ENCODE measurements at regions not wholly inside any gene's neighbourhood (a gene's known extent, or its start where the extent isn't known, plus 50 kb on each side); places are given as distances from the start of the nearest gene placed in this dataset.

- no peak overlapping the region for H3K9ac ChIP-seq (replicated peaks; ENCODE audit: extremely low read depth, insufficient read depth, low read length)
- TF ChIP-seq GATA2 (IDR thresholded peaks at IDR 0.05; ENCODE audit: insufficient read depth, insufficient read length, low read depth, low read length) (no peak), JUN (IDR thresholded peaks at IDR 0.05; ENCODE audit: borderline replicate concordance, insufficient read depth, insufficient read length, low read depth) (no peak), POLR2AphosphoS5 (IDR thresholded peaks at IDR 0.05; ENCODE audit: insufficient read depth, low read depth, low read length) (no peak), EZH2 (IDR thresholded peaks at IDR 0.05; ENCODE audit: borderline replicate concordance, low read depth, low read length, severe bottlenecking) (no peak), FOS (IDR thresholded peaks at IDR 0.05; ENCODE audit: borderline replicate concordance, insufficient read depth, low read length) (no peak), MYC (IDR thresholded peaks at IDR 0.05; ENCODE audit: low read depth, low read length) (no peak), POLR2A (IDR thresholded peaks at IDR 0.05; ENCODE audit: low read depth, low read length) (no peak)
- TF ChIP-seq, protein P1, sequence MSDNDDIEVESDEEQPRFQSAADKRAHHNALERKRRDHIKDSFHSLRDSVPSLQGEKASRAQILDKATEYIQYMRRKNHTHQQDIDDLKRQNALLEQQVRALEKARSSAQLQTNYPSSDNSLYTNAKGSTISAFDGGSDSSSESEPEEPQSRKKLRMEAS (IDR thresholded peaks at IDR 0.05; ENCODE audit: insufficient read depth, insufficient read length) = no peak
- TF ChIP-seq, protein P2, sequence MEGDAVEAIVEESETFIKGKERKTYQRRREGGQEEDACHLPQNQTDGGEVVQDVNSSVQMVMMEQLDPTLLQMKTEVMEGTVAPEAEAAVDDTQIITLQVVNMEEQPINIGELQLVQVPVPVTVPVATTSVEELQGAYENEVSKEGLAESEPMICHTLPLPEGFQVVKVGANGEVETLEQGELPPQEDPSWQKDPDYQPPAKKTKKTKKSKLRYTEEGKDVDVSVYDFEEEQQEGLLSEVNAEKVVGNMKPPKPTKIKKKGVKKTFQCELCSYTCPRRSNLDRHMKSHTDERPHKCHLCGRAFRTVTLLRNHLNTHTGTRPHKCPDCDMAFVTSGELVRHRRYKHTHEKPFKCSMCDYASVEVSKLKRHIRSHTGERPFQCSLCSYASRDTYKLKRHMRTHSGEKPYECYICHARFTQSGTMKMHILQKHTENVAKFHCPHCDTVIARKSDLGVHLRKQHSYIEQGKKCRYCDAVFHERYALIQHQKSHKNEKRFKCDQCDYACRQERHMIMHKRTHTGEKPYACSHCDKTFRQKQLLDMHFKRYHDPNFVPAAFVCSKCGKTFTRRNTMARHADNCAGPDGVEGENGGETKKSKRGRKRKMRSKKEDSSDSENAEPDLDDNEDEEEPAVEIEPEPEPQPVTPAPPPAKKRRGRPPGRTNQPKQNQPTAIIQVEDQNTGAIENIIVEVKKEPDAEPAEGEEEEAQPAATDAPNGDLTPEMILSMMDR (IDR thresholded peaks at IDR 0.05; ENCODE audit: extremely low read depth in 1 of 2, insufficient read depth in 1 of 2, low read depth in 1 of 2, low read length in 2 of 2) = no peak
Observed at GRCh38 chr11:81197396-81197795, 1536.3 kb downstream of the FAM181B start.

More at GRCh38 chr11:81197396-81197795, 1536.3 kb downstream of the FAM181B start:
- DNase-seq (ENCODE audit: low read depth, low spot score) (no peak), FAIRE-seq (no peak)
- Histone ChIP-seq H3K4me2 (ENCODE audit: insufficient read depth, low read length) (no peak overlapping the region), H3K9me3 (replicated peaks; ENCODE audit: control insufficient read depth, insufficient read depth, low read length) (peaks cover 2% of the 10 kb centered on the region), H3K36me3 (ENCODE audit: control insufficient read depth in 2 of 2, extremely low read depth in 1 of 2, insufficient read depth in 2 of 2, low read length in 2 of 2) (no peaks in the 10 kb centered on the region), H3K79me2 (ENCODE audit: control insufficient read depth, insufficient read depth, low read length) (no peaks in the 10 kb centered on the region), H2AFZ (ENCODE audit: low read depth, low read length) (no peak overlapping the region), H3K9me1 (replicated peaks; ENCODE audit: control insufficient read depth, extremely low read depth, insufficient read depth, low read length) (no peaks in the 10 kb centered on the region), H4K20me1 (replicated peaks; ENCODE audit: control insufficient read depth, extremely low read depth, insufficient read depth, low read length) (no peaks in the 10 kb centered on the region), H3K27me3 (ENCODE audit: control insufficient read depth in 2 of 2, insufficient read depth in 2 of 2, low read length in 2 of 2) (no peaks in the 10 kb centered on the region), H3K4me1 (ENCODE audit: control insufficient read depth, extremely low read depth, insufficient read depth, low read length) (no peaks in the 10 kb centered on the region), H3K4me3 (replicated peaks in 1 of 3; ENCODE audit: insufficient read depth in 1 of 3, low read depth in 1 of 3, low read length in 3 of 3) (no peak overlapping the region), H3K27ac (ENCODE audit: insufficient read depth, low read depth, low read length) (no peak overlapping the region)
- intact Hi-C loops (cut with micrococcal nuclease) = no loop called here
- ChIA-PET CTCF (no interaction called here), POLR2A (no interaction called here)
- no TSS peak for BruUV-seq (replicated peaks)
- dilution Hi-C loops (cut with MboI; ENCODE audit: extremely low pct_ligation_motif_present, low sequenced_read_pairs) = no loop called here
